AG09309 (cell line): ENCODE measurements at regions not wholly inside any gene's neighbourhood (a gene's known extent, or its start where the extent isn't known, plus 50 kb on each side); places are given as distances from the start of the nearest gene placed in this dataset.
"Not testable (repeated sequence)": the region's sequence is repeated elsewhere in the genome, so short reads cannot be mapped to it uniquely, and the experiment has no call there.

Source experiments
- DNase-seq: peaks from one replicate; pipeline ENCODE4 v3.0.0-alpha.2; 2010; ENCODE audit warnings: low read depth
- H3K4me3 ChIP-seq: 2 replicates; pipeline ENCODE4 v1.5.1; 2011; ENCODE audit warnings: mild to moderate bottlenecking, low read depth, low read length, moderate library complexity; ENCODE audit not compliant: control insufficient read depth
- CTCF ChIP-seq: IDR thresholded peaks from 2 replicates; pipeline ENCODE4 v1.5.1; 2011; ENCODE audit warnings: mild to moderate bottlenecking, low read depth, low read length, inconsistent platforms; ENCODE audit not compliant: insufficient read depth, control insufficient read depth; ENCODE audit errors: missing control alignments

DNA sequence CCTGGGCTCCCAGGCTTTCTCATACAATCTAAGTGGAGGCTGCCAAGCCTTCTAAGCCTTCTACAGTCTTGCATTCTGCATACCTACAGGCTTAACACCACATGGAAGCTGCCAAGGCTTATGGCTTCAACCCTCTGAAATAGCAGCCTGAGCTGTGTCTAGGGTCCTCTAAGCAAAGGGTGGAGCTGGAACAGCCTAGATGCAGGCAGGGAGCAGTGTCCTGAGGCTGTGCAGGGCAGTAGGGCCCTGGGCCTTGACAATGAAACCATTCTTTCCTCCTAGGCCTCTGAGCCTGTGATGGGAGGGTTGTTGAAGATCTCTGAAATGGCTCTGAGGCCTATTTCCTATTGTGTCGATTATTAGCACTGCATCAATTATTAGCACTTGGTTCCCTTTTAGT is 150.9 kb upstream of the GRK3 start:
- no peak for TF ChIP-seq CTCF
- no peak overlapping the region for H3K4me3 ChIP-seq
- DNase-seq, result no peak

GRCh38 chr22:25415731-25416130 is 148.7 kb upstream of the GRK3 start:
- not testable (repeated sequence) for H3K4me3 ChIP-seq, DNase-seq

GRCh38 chr22:25417826-25418225 is 146.6 kb upstream of the GRK3 start:
- not testable (repeated sequence) for DNase-seq, H3K4me3 ChIP-seq

DNA sequence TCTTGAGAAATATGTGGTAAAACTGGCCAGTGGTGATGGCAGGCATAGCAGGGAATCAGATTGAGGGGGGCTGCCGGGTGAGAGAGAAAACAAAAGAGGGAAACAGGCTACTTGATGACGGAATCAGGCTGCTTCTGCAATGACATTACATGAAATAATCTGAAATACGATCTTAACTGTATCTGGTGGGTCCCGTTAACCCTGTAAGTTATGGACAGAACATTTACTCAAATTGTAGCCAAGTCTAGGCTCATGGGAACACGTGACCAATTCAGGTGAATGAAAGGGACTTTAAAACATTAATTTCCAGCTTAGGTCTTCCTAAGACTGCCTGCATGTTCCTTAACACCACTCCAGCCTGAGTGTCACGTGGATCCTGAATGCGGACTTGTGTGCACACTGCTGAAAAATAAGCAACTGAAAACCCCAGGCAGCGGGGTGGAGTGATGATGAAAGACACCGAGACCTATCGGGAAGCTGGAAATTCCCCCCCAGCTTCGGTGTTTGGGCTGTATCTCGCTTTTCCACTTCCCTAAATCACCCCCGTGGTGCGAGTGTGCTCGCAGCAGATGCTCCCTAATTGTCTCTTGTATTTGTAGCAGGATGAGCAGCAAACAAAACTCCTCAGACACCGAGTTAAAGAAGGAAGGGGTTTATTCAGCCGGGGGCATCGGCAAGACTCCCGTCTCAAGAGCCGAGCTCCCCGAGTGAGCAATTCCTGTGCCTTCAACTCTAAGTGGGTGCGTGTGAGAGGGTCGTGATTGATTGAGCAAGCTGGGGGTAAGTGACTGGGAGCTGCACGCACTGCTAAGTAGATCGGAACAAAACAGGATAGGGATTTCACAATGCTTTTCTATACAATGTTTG is 145.0 kb upstream of the GRK3 start:
- no peak for DNase-seq
- H3K4me3 ChIP-seq, result no peak overlapping the region
- no peak for TF ChIP-seq CTCF

- DNase-seq, H3K4me3 ChIP-seq: not testable (repeated sequence)
These were observed 144.4 kb upstream of the GRK3 start for GRCh38 chr22:25420114-25420441.

DNA sequence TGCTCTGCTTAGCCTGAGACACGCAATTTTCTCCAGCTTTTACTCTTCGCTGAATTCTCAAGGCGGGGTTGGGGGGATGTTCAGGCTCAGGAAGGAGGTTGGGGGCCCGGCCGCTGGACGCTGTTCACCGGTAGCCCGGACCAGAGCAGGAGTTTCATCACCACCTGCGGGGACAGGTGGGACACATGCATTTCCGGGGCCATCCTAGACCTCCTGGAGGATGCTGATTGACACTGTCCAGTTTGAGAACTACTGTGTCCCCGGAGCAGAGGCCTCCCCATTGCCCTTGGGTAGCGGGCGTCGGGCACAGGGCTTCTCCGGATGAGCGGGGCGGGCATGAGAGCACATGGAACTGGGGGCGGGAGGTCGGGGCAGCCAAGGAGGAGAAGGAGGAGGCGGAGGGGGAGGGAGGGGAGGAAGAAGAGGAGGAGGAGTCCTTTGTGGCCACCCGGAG is 144.0 kb upstream of the GRK3 start:
- no peak for TF ChIP-seq CTCF
- DNase-seq, result no peak
- H3K4me3 ChIP-seq, result no peak overlapping the region

- no peak for DNase-seq
- H3K4me3 ChIP-seq, result no peak overlapping the region
- TF ChIP-seq CTCF, result no peak
These were observed 143.3 kb upstream of the GRK3 start for GRCh38 chr22:25420925-25421904.

GRCh38 chr22:25426530-25427308 is 137.8 kb upstream of the GRK3 start:
- peak; percentile 27 for TF ChIP-seq CTCF
- not testable (repeated sequence) for DNase-seq, H3K4me3 ChIP-seq

DNA sequence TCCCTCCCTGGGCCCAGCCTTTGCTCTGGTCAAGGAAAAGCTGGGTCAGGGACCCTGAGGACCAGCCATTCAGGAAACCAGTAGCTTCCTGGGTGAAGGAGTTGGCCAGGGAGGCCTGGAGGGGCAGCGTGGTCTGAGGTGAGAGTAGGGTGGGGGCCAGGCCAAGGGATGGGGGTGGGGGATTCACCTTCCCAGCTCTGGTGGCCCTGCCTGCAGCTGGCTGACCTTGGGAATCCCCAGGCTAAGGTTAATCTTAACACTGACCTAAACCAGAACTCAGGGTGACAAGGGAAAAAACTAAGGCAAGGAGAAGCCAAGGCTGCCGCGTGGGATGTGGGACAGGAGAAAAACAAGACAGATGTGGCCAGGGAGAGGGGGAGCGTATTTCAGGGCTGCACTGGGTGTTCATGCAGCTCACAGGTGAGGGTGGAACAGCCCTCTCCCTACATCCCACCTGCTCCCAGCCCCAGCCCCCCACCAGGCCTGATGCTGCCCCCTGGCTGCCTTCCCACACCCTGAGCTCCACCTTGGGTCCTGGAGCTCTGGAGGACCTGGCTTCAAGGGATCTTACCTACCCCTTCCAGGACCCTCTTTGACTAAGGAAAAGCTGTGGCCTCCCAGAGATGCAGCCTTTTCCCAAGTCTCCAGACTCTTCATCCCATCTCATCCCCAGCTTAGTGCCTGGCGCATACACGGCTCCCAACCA is 132.7 kb upstream of the GRK3 start:
- DNase-seq, H3K4me3 ChIP-seq: not testable (repeated sequence)

DNA sequence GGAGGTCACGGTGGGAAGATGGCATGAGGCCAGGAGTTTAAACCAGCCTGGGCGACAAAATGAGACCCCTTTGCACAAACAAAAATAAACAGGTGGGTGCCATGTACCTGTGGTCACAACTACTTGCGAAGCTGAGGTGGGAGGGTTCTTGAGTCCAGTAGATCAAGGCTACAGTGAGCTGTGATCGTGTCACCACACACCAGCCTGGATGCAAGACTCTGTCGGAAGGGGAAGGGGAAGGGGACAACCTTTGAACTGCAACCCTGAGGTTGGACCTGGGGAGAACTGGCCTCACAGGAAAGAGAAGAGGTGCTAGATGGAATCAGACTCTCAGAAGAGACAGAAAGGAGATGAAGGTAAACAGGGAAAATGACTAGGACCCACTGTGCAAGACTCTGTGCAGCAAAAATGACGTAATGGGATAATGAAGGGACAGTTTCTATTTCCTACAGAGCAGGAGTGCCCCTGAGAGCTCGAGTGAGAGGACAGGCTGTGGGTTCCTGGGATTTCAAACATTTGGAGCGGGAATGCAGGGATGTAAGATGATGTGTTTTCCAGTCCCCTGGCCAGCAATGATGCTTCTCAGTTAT is 131.0 kb upstream of the GRK3 start:
- H3K4me3 ChIP-seq, DNase-seq: not testable (repeated sequence)
